ENCODE measurements at regions not wholly inside any gene's neighbourhood (a gene's known extent, or its start where the extent isn't known, plus 50 kb on each side); places are given as distances from the start of the nearest gene placed in this dataset.

DNA sequence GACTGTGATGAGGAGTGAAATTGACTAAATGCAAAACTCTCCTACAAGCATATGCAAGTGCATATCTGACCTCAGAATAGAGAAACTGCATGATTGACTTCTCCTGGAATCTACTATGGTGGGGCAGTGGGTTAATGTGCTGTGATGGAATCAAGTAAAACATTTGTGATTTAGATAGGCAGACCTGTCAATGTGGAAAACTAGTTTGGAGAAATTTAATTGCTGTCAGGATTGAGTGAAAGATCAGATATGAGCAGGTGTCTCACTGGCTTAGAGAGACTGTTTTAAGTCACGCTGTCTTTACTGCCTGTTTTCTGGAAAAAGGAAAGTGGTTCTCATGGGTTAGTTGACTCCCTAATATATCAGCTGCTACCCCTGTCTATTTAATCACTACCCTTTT is 881.0 kb upstream of the CNTNAP5 start:
- TF ChIP-seq CTCF (IDR thresholded peaks at IDR 0.05; ENCODE audit: control extremely low read depth in 1 of 3, insufficient read depth in 1 of 3, low read depth in 1 of 3, low read length in 3 of 3), result no peak
- TF ChIP-seq TAF1 (IDR thresholded peaks at IDR 0.05; ENCODE audit: low read depth, low read length), result no peak
- TF ChIP-seq CBX5 (IDR thresholded peaks at IDR 0.05; ENCODE audit: low read depth, low read length), result no peak
- TF ChIP-seq NANOG (IDR thresholded peaks at IDR 0.05; ENCODE audit: insufficient read depth, low read depth, low read length, poor library complexity, severe bottlenecking), result no peak
- TF ChIP-seq TEAD4 (IDR thresholded peaks at IDR 0.05; ENCODE audit: low read depth, low read length), result no peak
- no peak for TF ChIP-seq RXRA (IDR thresholded peaks at IDR 0.05; ENCODE audit: insufficient read depth, low read depth, low read length)
- TF ChIP-seq GABPA (IDR thresholded peaks at IDR 0.05; ENCODE audit: borderline replicate concordance, insufficient read depth, low read length), result no peak
- no peak for TF ChIP-seq SUZ12 (IDR thresholded peaks at IDR 0.05; ENCODE audit: low read length)
- no peak for TF ChIP-seq E2F6 (IDR thresholded peaks at IDR 0.05)
- no peak for TF ChIP-seq CTBP2 (IDR thresholded peaks at IDR 0.05; ENCODE audit: borderline replicate concordance, insufficient read depth, insufficient read length, low read length)
- no peak for TF ChIP-seq RBBP5 (IDR thresholded peaks at IDR 0.05; ENCODE audit: borderline replicate concordance, low read depth, low read length)
- TF ChIP-seq YY1 (IDR thresholded peaks at IDR 0.05; ENCODE audit: low read depth, low read length), result no peak
- TF ChIP-seq CREB1 (IDR thresholded peaks at IDR 0.05), result no peak
- no peak for TF ChIP-seq USF2 (IDR thresholded peaks at IDR 0.05; ENCODE audit: low read length)
